GM20000 (cell line): ENCODE measurements at regions not wholly inside any gene's neighbourhood (a gene's known extent, or its start where the extent isn't known, plus 50 kb on each side); places are given as distances from the start of the nearest gene placed in this dataset.
"Not testable (repeated sequence)": the region's sequence is repeated elsewhere in the genome, so short reads cannot be mapped to it uniquely, and the experiment has no call there.

ENCODE experiments used
- DNase-seq: peaks from one replicate; pipeline ENCODE4 v3.0.0; 2012; ENCODE audit warnings: low spot score
- TF ChIP-seq, protein P1 (sequence below): IDR thresholded peaks from 2 replicates; pipeline ENCODE4 v1.5.1; 2012; ENCODE audit warnings: mild to moderate bottlenecking, control low read depth; ENCODE audit errors: extremely low read depth, missing control alignments

DNA sequence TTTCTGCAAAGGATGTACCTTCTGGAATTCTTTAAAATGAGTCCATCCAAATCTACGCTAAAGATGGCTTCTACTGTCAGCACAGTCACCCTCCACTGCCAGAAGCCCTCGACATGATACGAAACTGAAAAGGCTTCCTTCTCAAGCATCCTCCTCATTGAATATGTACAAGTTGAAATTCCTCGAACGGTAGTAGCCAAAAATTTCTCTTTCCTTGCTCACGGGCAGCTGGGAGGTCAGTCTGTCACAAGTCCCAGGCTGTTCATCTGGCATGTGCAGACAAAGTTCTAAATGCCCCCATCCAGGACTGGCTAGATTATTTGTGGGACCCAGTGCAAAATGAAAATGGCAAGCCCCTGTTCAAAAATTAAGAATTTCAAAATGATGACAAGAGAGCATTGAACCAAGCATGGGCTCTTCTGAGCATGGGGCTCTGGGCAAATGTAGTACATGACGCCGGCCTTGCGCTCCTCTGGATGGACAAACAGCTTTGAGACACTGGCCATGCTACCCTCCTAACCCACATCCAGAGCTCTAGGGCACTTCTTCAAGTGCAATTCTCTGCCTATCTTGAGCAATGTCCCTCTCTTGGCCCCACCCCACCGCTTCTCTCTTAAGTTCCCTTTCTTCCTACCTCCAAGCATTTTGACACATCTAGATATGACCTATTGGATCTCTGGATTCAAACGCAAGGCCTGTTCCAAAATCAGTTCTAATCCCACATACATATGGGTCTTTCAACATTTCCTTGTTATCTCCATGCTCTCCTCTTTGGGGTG, 78.9 kb upstream of the FLT1 start:
- no peak for DNase-seq
- TF ChIP-seq, protein P1, sequence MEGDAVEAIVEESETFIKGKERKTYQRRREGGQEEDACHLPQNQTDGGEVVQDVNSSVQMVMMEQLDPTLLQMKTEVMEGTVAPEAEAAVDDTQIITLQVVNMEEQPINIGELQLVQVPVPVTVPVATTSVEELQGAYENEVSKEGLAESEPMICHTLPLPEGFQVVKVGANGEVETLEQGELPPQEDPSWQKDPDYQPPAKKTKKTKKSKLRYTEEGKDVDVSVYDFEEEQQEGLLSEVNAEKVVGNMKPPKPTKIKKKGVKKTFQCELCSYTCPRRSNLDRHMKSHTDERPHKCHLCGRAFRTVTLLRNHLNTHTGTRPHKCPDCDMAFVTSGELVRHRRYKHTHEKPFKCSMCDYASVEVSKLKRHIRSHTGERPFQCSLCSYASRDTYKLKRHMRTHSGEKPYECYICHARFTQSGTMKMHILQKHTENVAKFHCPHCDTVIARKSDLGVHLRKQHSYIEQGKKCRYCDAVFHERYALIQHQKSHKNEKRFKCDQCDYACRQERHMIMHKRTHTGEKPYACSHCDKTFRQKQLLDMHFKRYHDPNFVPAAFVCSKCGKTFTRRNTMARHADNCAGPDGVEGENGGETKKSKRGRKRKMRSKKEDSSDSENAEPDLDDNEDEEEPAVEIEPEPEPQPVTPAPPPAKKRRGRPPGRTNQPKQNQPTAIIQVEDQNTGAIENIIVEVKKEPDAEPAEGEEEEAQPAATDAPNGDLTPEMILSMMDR: no peak

DNA sequence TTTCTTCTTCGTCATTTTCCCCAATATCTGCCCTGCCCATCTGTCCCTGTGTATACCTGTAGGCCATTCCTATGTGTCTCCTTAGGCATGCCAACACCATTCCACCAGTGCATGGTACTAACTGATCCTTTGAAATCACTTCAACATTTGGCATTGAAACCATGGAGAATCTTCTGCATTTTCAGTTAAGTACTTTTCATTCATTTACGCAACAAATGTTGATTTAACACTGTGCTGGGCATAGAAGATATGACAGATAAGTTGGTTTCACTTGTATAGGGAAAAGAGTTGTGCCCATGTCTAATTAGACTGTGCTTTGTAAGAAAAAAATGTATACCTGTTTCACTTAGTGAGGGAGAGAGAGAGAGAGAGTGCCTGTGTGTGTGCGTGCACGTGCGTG, 77.9 kb upstream of the FLT1 start:
- TF ChIP-seq, protein P1: no peak
- DNase-seq: no peak

DNA sequence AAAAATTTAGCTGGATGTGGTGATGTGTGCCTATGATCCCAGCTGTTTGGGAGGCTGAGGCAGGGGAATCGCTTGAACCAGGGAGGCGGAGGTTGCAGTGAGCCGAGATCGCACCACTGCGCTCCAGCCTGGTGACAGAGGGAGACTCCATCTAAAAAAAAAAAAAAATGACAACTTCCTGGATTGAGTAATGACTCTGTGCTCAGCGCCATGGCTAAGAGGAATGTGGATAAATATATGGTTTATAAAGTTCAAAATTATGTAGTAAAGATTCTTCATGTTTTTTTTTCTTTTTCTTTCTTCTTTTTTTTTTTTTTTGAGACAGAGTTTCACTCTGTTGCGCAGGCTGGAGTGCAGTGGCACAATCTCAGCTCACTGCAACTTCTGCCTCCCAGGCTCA, 75.4 kb upstream of the FLT1 start:
- DNase-seq: not testable (repeated sequence)

DNA sequence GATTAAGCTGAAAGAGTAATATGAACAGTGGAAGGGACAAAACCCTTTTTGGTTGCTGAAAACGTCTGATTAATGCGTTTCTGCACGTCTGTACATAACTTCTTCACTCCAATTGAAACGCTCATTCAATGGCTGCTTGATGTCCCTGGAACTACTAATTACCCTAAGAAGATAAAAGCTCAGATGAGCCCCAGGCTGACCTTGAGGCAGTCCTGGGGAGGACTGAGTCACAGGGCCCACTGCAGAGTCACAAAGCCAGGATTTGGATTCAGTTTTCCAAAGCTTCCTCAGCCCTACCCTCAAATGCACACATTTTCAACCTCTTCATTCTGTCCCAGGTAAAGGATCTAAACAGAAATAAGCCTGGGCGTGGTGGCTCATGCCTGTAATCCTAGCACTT, 75.0 kb upstream of the FLT1 start:
- no peak for DNase-seq
- TF ChIP-seq, protein P1: no peak

DNA sequence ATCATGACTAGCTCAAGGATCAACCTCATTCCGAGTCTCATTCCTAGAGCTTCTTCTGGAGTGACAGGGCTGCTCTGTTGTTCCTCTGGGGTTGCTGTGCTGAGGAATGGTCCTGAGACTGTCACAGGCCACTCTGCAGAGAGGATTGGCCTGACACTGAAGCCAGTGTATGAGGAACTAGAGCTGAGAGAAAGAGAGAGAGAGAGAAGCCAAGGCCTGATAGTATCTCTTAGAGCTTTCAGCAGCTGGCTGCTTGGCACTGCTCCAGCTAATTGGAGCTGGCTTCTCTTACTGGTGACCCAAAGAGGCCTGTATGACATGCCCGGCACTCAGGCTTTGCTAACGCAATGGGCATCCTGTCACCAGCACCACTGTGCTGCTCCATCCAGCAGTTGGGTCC, 73.4 kb upstream of the FLT1 start:
- no peak for DNase-seq
- TF ChIP-seq, protein P1: no peak

DNA sequence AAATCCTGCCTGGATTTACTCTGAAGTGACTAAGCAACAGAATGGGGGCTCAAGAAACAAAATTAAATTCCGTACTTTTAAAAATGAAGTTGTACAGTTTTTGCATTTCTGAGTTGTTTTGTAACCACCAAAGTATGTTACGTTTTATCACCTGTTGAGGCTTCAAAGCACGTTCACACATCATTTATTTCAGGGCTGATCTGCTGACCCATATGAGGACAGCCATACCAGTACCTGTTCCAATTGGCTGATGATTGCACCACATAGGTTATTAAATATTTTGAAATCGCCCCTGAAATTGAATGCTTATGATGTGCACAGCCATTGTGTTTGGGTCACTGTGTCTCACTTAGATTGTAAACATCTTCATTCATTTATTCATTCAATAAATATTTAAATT, 72.0 kb upstream of the FLT1 start:
- TF ChIP-seq, protein P1: no peak
- no peak for DNase-seq

DNA sequence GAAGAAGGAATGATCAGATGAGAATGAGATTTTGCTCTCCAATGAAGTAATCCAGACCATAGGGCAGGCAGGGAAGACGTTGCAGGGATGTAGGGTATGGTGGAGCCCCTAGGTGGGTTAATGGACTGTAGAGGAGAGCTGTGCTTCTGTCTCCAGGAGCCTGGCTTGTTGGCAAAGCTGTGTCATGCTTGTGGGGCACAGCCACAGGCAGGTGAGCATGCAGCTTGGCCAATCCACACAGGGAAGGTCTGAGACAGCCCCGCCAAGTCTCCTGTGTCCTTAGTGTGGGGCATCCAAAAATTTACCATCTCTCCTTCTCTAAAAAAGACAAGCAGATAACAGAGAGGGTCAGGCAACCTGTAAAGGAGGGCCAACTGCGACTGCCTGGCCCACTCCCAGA, 71.4 kb upstream of the FLT1 start:
- DNase-seq: no peak
- TF ChIP-seq, protein P1: no peak

DNA sequence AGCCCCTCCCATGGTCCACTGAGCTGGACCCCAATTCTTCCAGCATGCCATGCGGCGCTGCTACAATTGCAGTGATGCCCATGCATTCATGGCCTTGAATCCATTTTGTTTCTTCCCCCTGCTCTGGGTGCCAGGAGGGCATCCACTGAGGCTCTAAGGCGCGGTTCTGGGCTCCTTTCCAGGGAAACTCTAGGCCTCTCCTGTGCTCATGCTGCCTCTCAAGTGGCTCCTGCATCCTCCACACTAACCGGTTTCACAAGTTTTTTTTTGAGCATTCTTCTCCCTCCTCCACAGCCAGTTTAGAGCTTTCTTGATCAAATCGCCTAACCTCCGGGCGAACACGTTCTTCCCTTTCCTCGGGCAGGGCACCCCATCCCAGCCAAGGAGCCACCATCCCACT, 69.1 kb upstream of the FLT1 start:
- no peak for DNase-seq
- TF ChIP-seq, protein P1: no peak
